GM20431 (cell line): ENCODE measurements at regions not wholly inside any gene's neighbourhood (a gene's known extent, or its start where the extent isn't known, plus 50 kb on each side); places are given as distances from the start of the nearest gene placed in this dataset.

Source experiments
- in situ Hi-C: fragments of 300-500 bp; cut with MseI, MboI; formaldehyde crosslinking; loops from one replicate; pipeline ENCODE4 v1.15.0; 2020; ENCODE audit warnings: low sequenced_read_pairs; ENCODE audit not compliant: unreplicated experiment

DNA sequence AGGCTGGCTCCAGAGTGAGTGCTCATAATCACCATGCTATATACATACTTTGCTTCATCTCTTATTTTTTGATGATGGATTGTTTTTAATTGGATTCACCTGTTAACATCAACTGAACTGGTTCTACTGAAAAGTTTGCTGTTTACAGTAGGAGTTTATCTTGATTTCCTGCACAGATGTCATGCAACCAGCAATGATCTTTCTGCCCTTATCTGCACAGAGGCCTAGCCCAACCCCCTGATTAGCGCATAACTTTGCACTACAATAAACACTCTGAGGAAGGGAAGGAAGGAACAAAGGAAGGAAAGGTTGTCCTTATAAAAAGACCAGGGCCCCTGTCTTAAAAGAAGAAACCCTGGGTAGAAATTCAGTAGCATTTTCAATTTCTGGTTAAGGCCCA lies 152.9 kb downstream of the RGS9 start:
- in situ Hi-C loops: loop anchor here (25.0 kb wide), 2 partner anchors 697 to 872 kb away; no protein-coding TSS in a partner anchor

DNA sequence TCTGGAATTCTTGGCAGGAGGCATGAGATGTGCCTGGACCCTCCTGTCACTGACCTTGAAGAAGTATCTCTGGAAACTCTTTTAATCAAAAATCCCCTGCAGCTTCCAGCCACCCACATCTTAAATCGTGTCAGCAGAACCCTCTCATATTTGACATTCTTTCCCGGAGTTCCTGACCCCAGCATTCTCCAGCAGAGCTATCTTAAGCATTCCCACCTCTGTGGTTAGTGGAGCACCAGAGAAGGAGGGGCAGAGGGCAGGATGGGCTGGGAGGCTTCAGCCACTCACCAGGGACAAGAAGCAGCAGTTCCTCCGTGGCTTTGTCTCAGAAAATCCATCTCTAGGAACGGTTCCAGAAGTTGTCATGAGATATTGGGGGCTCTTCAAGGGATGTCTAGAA lies 149.9 kb downstream of the RGS9 start:
- in situ Hi-C loops: loop anchor here (25.0 kb wide), 2 partner anchors 700 to 875 kb away; no protein-coding TSS in a partner anchor

DNA sequence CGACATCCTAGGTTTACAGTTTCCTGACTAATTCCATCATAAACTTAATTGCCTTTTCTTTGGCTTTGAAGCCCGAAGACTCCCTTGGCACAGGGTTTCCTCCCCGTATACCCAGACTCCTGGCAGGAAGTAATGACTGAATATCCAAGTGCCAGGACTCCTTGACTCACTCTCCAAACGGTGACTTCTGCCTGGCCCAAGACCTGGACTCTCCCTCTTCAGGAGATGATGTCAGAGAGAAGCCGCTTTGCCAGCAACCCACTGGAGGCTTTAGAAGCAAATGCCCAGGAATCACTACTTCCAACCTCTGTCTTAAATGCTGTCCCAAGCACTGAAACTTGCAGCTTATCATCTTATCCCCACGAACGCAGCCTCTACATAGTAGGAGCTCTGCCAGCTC lies 146.5 kb downstream of the RGS9 start:
- in situ Hi-C loops: loop anchor here (25.0 kb wide), 2 partner anchors 704 to 879 kb away; no protein-coding TSS in a partner anchor

DNA sequence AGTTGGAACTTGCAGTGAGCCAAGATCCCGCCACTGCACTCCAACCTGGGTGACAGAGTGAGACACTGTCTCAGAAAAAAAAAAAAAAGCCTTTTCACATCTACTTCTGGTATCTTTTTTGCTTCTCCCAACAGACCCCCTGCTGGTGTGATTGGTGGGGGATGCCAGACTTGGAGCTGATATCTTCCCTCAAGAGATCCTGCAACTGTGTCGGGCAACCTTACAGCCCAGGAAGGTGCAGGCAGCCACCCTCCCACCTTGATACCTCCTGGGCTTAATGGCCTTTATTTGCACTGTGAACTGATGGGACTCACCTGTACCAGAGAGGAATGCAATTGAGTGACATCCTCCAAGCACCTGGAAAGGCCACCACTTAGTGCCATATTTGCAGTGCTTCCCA lies 142.3 kb downstream of the RGS9 start:
- in situ Hi-C loops: loop anchor here (25.0 kb wide), 2 partner anchors 708 to 883 kb away; no protein-coding TSS in a partner anchor

DNA sequence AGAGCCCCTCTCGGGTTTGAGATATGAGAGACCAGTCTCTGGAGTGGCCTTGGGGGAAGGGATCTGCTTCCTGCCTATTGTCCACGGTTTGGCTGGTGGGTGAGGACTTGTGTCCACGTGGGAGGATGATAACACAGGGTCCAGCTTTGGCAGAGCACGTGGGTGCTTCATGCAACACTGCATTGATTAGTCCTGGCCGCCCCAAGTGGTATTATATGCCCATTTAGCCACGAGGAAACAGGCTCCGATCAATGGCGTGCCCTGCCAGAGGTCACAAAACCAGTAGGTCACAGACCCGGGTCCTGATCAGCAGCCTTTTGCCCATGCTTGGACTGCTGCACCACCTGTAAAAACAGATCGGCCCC lies 141.6 kb downstream of the RGS9 start:
- in situ Hi-C loops: loop anchor here (25.0 kb wide), 2 partner anchors 708 to 883 kb away; no protein-coding TSS in a partner anchor

DNA sequence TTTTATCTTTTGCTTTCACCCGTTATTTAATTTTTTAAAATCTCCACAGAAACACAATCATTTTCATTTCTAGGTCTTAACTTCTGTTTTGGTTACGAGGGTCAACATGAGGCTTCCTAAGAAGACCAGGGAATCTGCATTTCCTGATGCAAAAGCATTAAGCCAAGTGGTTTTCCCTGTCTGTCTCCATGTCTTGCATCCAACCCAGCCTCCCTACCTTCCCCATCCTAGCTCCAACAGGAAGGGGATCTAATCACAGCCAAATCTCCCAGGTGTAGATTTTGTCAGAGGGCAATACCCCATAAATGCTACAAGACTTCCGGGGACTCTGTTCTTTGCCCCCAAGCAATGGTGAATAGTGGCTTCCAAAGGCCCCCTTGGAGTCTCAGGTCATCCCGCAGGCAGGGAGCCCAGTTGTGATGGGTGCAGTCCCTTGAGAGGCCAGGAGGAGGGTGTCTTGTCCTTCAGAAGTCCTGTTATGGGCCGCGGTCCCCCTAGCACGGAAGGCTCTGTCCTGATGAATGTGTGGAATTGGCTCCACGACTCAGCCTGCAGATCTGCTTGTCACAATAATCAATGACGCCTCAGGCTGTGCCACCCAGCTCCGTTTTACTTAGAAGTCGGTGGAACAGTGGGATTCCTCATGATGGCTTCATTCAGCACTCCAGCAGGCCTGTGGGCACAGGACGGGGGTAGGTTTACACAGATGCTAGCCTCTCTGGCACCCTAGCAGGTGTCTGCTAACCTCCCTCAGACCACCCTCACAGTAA lies 141.1 kb downstream of the RGS9 start:
- in situ Hi-C loops: loop anchor here (25.0 kb wide), 2 partner anchors 709 to 884 kb away; no protein-coding TSS in a partner anchor

DNA sequence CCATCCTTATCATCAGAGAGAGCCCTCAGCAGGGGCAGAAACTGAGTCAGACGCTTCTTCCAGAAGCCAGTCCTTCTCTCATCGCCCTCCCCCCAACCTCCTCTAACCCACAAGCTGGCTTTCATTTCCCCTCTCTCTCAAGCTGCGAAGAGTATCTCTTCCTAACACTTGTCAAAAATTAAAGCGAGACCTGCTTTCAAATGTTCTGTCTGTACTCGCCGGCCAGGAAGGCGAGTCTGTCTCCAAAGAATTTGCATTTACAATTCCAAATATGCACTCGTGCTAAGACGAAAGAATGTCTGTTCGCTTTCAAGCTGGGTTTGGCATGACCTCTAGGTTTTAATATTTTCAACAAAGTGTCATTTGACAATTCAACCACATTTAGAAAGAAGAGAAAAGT lies 140.4 kb downstream of the RGS9 start:
- in situ Hi-C loops: loop anchor here (25.0 kb wide), 2 partner anchors 710 to 885 kb away; no protein-coding TSS in a partner anchor
